HG03097 (cell line): ENCODE measurements at regions not wholly inside any gene's neighbourhood (a gene's known extent, or its start where the extent isn't known, plus 50 kb on each side); places are given as distances from the start of the nearest gene placed in this dataset.

Source experiments
- ATAC-seq: cut with Tn5 transposase; IDR thresholded peaks from one replicate; pipeline ENCODE4 v1.9.1; 2021; ENCODE audit not compliant: unreplicated experiment, low FRiP score

DNA sequence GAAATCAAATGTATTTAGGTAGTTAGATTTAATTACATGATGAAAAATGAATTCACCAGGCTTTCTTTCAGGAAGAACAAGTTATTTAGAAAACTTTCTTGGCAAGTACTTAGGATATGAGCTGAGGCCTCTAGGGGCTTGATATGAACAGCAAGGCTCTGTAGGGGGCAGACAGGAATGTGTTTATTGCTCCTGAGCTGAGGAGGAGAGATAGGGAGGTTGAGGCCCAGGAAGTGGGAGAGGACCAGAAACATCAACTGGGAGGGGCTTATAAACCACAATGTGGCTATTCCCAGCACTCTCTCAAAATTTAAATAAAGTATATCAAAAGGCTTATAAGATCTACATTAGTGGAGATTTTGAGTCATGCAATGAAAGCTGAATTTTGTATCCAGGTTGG is 154.0 kb upstream of the MAF start:
- ATAC-seq: no peak

DNA sequence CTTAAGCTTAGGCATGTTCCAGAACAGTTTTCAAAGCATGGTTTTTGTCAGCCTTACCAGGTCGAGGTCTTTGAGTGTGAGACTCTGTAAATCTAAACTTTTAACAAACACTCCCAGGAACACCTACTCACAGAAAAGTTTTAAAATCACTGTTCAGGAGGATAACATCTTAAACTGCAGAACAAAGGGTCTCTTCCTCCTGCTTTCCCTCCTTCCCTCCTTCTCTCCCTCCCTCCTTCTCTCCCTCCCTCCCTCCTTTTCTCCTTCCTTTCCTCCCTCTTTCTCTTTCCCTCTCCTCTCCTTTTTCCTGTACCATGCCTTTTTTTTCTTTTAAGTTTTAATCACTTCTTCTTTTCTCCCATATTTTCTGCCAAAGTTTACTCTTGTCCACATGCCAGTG is 153.5 kb upstream of the MAF start:
- no peak for ATAC-seq

DNA sequence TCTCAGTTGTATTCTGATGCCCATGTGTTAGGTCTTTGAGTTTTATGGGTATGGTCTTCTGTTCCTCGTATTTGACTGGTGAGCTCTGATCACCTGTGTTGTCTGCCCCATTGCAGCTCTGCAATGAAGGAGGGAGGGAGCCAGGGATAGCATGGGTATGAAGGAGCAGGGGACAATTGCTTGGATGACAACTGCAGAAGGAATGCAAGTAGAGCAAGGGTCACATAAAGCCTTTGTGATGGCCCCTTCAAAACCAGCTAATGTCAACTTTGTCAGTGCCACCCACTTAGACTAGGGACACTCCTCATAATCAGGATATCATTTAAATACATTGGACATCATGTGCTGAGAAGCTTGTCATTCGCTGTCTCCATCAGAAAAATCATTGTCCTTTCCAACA is 152.7 kb upstream of the MAF start:
- no peak for ATAC-seq

DNA sequence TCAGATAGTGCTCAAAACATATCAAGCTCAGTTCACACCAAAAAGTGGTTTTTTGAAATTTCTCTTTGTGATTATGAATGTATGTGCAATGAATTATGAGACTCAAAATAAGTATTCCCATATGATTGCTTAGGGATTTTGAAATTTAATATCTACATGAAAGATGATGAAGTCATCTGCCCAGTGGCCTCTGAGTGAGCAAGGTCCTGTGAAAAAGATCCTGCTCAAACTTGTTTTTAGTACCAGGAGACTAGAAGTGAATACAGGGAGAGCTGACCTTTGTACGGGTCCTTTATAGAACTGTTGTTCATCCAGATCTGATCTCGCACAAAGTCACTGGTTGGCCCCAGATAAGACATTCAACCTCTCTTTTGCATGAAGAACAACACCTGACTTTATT is 151.9 kb upstream of the MAF start:
- no peak for ATAC-seq

DNA sequence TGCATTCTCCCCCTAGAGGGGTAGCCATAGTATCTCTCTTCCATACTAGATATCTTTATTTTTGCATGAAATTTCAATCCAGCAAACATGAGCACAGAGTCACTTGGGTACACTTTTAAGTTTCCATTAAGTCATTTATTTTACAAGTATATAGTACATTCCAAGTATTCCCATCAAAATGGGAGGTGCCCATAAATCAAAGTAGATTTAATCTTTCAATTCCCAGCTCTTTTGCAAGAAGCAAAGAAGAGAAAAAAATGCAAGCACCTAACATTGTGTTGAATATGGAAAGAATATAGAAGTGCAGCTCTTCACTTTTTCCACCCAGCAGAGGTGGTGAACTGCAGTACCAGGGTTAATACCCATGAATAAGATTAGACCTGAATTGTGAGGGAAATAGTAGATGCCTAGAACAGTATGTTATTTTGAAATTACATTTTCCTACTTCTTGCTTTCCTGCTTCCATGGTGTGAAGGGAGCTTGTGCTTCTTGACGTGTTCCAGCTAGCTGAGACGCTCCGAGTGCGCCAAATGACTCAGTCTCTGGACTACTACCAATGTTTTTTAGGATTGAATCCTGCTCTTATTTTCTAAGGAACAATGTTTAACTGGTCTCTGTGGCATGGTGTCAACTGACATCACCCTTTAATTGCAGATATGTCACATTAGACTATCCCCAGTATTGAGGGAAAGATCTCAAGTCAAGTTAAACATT is 151.1 kb upstream of the MAF start:
- no peak for ATAC-seq

DNA sequence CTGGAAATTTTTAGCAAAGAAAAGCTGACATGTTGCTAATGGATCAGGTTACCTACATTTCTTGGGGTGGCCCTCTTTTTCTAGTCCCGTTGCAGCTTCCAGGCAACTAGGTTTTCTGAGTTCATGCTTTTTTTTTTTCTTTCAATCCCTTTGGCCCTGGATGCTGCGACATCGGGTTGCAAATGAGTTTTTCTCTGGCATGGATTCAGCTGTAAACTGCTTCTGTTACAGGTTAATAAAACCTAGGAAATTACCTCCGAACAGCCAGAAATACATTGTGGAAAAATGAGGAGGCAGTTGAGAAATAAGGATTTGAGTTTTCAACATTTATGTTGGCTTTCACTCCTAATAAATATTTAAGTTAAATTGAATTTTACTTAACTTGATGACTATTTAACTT is 149.8 kb upstream of the MAF start:
- no peak for ATAC-seq

DNA sequence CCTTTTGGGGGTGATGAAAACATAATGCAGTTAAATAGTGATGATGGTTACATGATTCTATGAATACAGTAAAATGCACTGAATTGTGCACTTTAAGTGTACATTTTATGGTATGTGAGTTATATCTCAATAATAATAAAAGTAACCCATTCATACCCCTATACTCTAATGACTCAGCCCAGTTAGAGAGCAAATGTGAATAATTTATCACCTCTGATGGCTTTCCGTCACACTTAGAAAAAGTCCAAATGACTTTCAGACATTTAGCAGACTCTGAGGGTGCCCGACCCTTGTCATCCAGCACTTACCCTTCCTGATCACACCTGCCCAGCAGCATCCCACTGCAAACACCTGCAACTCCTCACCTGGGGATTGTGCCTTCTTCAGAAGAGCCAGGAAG is 148.1 kb upstream of the MAF start:
- ATAC-seq: no peak

DNA sequence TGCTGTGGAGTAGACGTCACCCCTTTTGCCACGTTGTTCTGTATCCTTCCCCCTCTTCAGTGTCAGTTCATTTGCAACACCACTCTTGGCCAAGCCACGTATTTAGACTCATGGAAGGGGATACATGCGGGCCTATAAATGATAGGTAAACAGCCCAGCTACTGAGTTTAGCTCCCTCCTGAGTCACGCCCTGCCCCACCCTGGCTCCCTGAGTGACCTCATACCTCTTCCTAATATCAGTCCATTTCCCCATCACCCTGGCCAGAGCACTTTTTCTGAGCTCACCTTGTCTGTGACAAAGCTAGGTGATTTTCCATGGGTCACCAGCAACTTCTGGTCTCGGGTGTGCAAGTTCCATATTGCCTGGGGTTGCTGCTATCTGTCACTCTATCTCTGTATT is 147.2 kb upstream of the MAF start:
- no peak for ATAC-seq

DNA sequence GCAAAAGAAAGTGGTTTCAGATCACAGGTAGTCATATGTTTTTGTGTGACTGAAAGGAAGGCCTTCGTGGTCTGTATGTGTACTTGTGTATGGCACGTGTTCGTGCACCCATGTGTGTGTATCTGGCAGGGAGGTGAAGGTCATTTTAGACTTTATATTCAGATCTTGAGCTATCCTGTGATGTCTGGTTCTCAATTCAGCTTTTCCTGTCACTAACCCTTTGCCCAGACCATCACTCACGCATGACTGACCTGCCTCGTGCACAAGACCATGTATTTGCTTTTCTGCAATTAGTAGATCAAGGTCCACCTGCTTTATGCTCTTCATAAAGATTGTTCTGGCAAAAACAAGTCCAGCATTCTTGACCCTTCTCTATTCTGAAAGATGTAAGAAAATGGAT is 139.7 kb upstream of the MAF start:
- no peak for ATAC-seq

DNA sequence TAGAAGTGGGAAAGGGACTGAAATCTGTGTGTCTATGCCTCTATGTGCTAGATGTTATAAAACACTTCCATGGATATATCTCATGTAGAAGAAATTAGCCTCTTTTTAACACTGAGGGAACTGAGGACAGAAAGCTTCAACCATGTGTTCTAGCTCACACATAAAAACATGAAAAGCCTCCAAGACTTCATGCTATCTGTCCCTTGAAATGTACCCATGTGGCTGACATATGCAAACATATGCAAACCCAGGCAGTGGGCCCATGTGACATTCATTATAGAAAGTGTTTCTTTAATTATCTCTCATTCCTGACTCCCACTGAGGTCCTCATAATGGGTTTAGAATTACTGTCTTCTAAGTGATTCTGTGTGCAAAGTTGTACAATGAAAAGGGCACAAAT is 134.7 kb upstream of the MAF start:
- ATAC-seq: no peak

DNA sequence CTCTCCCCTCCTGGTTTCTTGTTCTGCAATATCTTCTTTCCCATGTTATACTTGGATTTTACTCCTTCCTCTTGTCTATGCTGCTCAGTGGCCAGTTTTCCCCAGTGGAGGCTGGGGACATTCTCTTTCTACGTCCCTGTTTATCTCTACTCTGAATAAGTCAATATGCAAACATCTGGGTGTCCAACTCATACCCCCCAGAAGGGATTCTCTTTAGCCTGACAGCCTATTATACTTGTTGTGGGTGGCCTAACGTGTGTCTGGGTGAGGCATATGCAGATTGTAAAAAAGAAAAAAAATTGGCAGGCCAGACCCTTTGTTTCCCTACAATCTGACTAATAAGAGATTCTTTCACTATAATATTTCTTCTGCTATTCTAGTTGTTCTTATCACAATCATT is 134.2 kb upstream of the MAF start:
- no peak for ATAC-seq

DNA sequence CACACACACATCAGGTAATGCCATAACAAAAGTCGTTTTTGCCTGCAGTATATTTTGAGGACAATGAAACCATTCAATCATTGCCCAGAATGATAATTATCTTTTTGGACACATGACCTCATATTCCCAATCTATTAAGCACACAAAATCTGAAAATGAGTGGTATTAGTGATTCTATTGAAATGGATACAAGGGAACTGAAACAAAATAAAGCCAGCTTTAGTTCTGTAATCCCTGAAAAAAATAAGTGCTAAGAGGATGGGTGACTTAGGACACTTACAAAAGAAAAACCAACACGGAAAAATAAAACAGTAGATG is 128.3 kb upstream of the MAF start:
- no peak for ATAC-seq

DNA sequence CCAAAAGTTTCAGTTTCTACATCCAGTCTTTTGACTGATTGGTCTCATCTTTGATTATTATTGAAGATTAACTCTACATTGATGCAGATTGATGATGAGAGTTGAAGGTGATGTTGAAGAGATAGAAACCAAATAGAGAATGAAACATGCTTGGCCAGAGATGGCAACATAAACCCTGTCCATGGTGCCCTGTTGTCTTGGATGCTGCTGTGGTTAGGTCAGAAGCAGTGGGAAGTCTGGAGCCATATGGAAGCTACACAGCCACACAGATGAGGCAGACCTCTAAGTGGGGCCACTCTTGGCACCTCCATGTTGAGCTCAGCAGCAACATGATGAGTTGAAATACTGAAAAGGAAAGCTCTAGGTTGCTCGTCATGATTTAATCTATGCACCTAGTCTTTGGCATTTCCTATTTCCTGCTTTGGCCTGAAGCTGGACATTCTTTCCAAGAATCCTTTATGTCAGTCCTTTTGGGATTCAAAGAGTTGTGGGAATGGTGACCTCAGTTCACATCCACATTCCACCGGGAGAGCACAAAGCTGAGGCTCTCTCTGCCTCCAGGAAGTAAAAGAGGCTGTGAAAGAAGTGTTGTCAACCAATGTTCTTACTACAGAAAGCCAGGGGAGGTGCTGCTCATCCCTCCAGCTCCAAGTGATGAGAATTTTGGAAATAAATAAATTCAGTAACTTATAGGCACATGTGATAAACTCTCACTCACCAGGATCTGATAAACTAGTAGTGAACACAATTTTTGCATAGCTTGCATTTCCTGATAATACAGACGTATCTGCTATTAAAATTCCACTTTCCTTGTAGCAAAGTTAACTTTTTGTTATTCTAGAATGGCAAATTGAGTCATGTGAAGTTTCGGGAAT is 127.7 kb upstream of the MAF start:
- no peak for ATAC-seq

DNA sequence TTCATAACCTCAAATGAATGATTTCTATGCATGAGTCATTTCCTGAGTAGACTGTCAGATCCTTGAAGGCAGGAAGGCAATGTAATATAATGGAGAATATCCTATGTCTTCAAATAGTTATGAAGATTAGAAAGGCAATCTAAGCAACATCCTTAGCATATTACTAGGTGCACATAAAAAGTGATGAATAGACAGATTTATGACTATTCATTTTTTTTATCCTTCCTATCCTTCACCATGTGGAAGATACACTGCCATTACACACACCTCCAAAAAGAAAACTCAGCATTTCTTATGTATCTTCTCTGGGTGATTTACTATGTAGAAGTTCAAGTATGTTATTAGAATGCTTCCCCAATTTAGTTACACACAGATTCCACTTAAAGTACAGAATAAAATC is 126.4 kb upstream of the MAF start:
- ATAC-seq: no peak

DNA sequence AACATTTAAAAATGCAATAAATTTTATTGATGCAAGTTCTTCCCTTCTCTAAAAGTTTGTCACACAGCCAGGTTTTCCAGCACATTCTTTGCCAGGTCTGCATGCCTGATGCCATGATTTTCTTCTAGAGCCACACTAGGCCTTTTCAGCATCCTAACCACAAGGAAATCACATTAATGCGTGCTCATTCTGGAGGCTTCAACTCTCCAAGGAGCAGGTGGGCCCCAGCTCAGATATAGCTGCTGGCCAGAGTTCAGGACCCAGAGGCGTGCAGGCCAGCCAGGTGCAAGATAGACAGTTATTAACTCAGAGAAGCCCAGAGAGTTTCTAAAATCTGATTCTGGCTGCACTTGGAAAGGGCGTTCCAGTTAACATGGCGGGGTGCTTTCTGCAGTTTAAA is 124.5 kb upstream of the MAF start:
- no peak for ATAC-seq

DNA sequence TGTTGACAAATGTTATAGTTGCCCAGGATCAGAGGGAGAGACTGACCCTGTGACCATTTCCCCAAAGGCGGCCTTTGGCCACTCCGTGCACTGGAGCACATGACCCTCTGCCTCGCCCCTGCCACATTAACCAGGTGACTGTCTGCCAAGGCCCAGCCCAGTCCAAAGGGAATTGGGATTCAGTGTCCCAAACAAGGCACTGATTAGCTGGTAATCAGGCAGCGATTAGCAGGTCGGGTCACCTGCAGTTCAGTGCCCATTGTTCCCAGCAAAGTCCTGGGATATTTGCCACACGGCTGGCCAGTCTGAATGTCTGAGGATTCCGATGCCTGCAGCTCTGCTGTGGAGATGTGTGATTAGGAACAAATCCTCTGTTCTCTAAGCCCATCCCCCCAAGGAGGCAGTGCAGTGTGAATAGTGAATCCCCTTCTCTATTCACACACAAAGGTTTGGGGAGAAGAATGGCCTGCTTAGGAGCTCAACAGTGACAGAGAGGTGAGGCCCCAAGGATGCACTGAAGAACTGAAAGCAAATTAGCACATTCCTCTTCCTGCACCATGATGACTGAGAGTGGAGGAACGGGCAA is 123.1 kb upstream of the MAF start:
- no peak for ATAC-seq

DNA sequence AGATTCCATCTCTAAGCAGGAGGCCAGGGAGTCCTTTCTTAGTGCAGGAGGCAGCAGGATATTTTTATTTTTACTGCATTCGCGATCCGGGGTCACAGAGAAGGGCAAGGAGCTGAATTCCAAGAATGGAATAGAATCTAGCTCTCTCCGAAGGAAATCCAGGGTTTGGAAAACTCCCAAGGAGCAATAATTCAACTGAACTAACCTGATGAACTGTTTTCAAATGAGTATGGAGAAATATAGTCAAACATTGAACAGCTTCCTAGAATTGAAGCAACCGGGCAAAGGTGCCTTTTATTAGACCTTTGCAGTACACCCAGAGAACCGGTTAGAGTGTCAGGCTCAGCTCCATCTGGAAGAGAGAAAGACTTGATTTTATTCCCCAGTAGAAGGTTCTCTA is 120.7 kb upstream of the MAF start:
- ATAC-seq: no peak

DNA sequence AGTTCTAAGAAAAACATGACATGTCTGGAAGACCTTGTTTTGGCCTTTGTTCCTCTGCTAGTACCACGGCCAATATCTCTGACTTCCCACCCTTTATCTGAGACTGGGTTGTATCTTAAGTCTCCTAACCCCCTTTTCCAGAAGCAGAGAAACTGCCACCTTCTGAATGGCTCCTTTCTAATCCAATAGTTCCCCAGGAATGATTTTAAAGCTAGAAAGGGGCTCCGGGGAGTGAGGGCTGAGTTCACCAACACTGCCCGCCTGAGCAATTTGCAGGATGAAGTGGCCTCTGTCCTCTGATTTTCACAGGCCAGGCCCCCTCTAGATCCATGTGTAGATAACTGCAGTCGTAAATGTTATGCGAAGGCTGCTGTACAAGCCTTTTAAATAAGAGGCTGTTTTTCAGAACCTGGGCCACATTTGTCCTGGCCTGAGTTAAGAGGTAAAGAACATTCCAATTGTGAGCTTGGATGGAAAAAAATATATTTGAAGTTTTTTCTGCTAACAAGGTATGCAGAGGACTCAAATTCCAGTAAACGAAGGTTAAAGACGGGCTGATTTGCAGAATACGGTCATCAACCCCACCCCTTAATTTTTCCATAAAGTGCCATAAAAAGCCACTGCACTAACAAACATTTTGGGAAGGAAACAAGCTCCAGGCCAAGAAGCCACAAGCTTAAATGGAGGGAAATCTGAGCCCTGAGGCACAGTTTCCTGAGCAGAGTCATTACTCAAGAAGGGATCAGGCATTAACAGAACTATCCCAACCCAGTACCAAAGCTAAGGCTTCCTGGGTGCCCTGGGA is 117.0 kb upstream of the MAF start:
- ATAC-seq: no peak

DNA sequence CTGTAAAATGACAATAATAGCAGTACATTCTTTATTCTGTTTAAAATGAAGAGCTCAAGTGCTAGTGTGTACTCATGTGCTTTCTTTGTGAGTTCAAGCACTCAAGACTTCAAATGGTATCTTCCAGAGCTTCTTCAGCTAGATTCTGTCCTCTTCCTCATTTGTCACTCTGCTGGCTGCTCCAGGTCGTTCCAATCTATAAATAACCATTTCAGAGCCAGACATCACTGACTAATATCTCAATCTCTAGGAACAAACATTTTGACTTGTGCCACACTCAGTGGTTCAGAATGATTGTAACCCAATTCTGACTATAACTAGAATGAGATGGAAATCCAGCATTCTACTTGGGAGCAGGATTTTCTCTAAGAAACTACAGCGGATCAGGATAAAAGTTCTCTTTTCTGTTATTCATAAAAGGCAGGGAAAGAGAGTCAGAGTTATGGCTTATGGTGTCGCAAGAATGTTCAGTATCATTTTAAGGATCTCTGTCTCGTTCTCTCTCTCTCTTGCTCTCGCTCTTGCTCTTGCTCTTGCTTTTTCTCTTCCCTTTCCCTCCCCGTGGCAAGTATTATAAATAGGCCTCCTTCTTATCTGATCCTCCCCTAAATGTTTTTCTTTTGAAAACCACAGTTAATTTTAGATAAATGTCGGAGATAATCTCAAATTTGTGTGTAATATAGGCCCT is 116.3 kb upstream of the MAF start:
- ATAC-seq: no peak

DNA sequence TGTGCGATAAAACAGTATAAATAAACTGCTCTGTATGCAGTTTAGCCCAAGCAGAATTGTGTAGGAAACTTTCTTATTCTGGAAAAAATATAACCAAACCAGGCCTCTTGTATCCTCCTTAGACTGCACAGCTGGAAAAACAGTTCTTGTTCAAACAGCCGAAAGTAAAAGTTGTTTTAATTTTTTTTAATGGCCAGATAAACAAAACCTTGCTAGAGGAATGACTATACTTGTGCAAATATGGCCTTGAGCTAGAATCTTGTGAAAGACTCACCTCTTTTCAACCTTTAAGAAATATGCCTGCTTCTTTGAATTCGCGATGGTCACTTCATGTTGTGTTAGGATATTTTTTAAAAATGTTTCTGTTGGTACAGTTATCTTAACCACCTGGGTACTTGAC is 114.5 kb upstream of the MAF start:
- no peak for ATAC-seq

DNA sequence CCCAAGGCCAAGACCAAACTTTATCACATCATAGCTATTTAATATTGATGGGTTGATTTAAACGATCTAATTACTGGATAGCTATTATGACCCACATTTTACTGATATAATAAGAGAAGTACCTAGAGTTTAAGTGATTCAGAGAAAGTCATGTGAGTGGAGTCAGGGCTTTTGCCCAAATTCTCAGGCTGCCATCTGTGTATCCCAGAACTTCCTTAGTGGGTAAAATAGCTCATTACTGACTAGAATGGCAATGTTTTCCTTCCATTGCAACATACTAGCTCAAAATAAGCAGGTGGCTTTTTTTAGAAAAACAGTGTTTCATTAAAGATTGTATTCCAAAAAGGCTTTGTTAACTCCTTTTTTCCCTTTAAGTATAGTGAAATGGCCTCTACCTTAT is 113.9 kb upstream of the MAF start:
- no peak for ATAC-seq
